UCSD-AML1 (cell line): ENCODE measurements at regions not wholly inside any gene's neighbourhood (a gene's known extent, or its start where the extent isn't known, plus 50 kb on each side); places are given as distances from the start of the nearest gene placed in this dataset.

Experiments
- DNase-seq: peaks from one replicate; lab custom pipeline; 2025; ENCODE audit not compliant: unreplicated experiment; lab: John Stamatoyannopoulos, UW

GRCh38 chr2:5507367-5507766 is 184.8 kb upstream of the SOX11 start:
- no peak for DNase-seq

- no peak for DNase-seq
Observed at GRCh38 chr2:5509362-5509761, 182.8 kb upstream of the SOX11 start.

- DNase-seq: no peak
Observed at GRCh38 chr2:5510082-5510481, 182.1 kb upstream of the SOX11 start.

- DNase-seq: no peak
Observed at GRCh38 chr2:5515693-5516092, 176.5 kb upstream of the SOX11 start.

- no peak for DNase-seq
Observed at GRCh38 chr2:5519286-5519685, 172.9 kb upstream of the SOX11 start.

GRCh38 chr2:5520463-5520972 is 171.7 kb upstream of the SOX11 start:
- no peak for DNase-seq

- no peak for DNase-seq
Observed at GRCh38 chr2:5521461-5521860, 170.7 kb upstream of the SOX11 start.

GRCh38 chr2:5524551-5524950 is 167.6 kb upstream of the SOX11 start:
- no peak for DNase-seq

GRCh38 chr2:5528706-5529105 is 163.5 kb upstream of the SOX11 start:
- DNase-seq: no peak

- DNase-seq: no peak
Observed at GRCh38 chr2:5530011-5530696, 162.0 kb upstream of the SOX11 start.

- DNase-seq: no peak
Observed at GRCh38 chr2:5535301-5535700, 156.9 kb upstream of the SOX11 start.

- no peak for DNase-seq
Observed at GRCh38 chr2:5537180-5537688, 154.9 kb upstream of the SOX11 start.

GRCh38 chr2:5538313-5538712 is 153.9 kb upstream of the SOX11 start:
- DNase-seq: no peak

- DNase-seq: no peak
Observed at GRCh38 chr2:5538772-5539171, 153.4 kb upstream of the SOX11 start.

- DNase-seq: no peak
Observed at GRCh38 chr2:5539282-5540165, 152.7 kb upstream of the SOX11 start.

- DNase-seq: no peak
Observed at GRCh38 chr2:5540856-5541255, 151.3 kb upstream of the SOX11 start.

GRCh38 chr2:5544205-5544786 is 147.9 kb upstream of the SOX11 start:
- DNase-seq: no peak

GRCh38 chr2:5546181-5546580 is 146.0 kb upstream of the SOX11 start:
- DNase-seq: no peak

GRCh38 chr2:5548991-5549715 is 143.0 kb upstream of the SOX11 start:
- DNase-seq: no peak

GRCh38 chr2:5549771-5550170 is 142.4 kb upstream of the SOX11 start:
- DNase-seq: no peak

GRCh38 chr2:5555636-5556035 is 136.5 kb upstream of the SOX11 start:
- DNase-seq: no peak
